ENCODE measurements at regions not wholly inside any gene's neighbourhood (a gene's known extent, or its start where the extent isn't known, plus 50 kb on each side); places are given as distances from the start of the nearest gene placed in this dataset.
A peak's percentile ranks its signal among the peaks of the same experiment; 100 is the strongest.

GRCh38 chr12:60042835-60043234 lies 447.0 kb downstream of the SLC16A7 start:
- DNase-seq (ENCODE audit: low spot score): no peak

- no peak for DNase-seq (ENCODE audit: low spot score)
Measured at GRCh38 chr12:60043236-60043635, 447.4 kb downstream of the SLC16A7 start.

GRCh38 chr12:60052483-60052882 lies 456.7 kb downstream of the SLC16A7 start:
- no peak for DNase-seq (ENCODE audit: low spot score)

- DNase-seq (ENCODE audit: low spot score): no peak
Measured at GRCh38 chr12:60059180-60059579, 463.4 kb downstream of the SLC16A7 start.

- DNase-seq (ENCODE audit: low spot score): no peak
Measured at GRCh38 chr12:60066655-60067054, 470.8 kb downstream of the SLC16A7 start.

GRCh38 chr12:60070552-60070951 lies 474.7 kb downstream of the SLC16A7 start:
- no peak for DNase-seq (ENCODE audit: low spot score)

GRCh38 chr12:60071759-60072191 lies 475.9 kb downstream of the SLC16A7 start:
- no peak for DNase-seq (ENCODE audit: low spot score)

GRCh38 chr12:60072911-60073310 lies 477.1 kb downstream of the SLC16A7 start:
- peak; percentile 12 for DNase-seq (ENCODE audit: low spot score)

- no peak for DNase-seq (ENCODE audit: low spot score)
Measured at GRCh38 chr12:60075091-60075490, 479.3 kb downstream of the SLC16A7 start.

- no peak for DNase-seq (ENCODE audit: low spot score)
Measured at GRCh38 chr12:60078026-60078425, 482.2 kb downstream of the SLC16A7 start.

- DNase-seq (ENCODE audit: low spot score): no peak
Measured at GRCh38 chr12:60093428-60093827, 497.6 kb downstream of the SLC16A7 start.

- DNase-seq (ENCODE audit: low spot score): no peak
Measured at GRCh38 chr12:60094436-60094835, 498.6 kb downstream of the SLC16A7 start.

- no peak for DNase-seq (ENCODE audit: low spot score)
Measured at GRCh38 chr12:60096727-60097126, 500.9 kb downstream of the SLC16A7 start.

GRCh38 chr12:60100160-60100559 lies 504.3 kb downstream of the SLC16A7 start:
- DNase-seq (ENCODE audit: low spot score): no peak

GRCh38 chr12:60100852-60101251 lies 505.0 kb downstream of the SLC16A7 start:
- DNase-seq (ENCODE audit: low spot score): no peak

GRCh38 chr12:60101715-60102114 lies 505.9 kb downstream of the SLC16A7 start:
- no peak for DNase-seq (ENCODE audit: low spot score)

- DNase-seq (ENCODE audit: low spot score): no peak
Measured at GRCh38 chr12:60106214-60106613, 510.4 kb downstream of the SLC16A7 start.

- no peak for DNase-seq (ENCODE audit: low spot score)
Measured at GRCh38 chr12:60107992-60108391, 512.2 kb downstream of the SLC16A7 start.

GRCh38 chr12:60112063-60112462 lies 516.2 kb downstream of the SLC16A7 start:
- no peak for DNase-seq (ENCODE audit: low spot score)

- no peak for DNase-seq (ENCODE audit: low spot score)
Measured at GRCh38 chr12:60112763-60113162, 516.9 kb downstream of the SLC16A7 start.

- DNase-seq (ENCODE audit: low spot score): no peak
Measured at GRCh38 chr12:60114169-60114568, 518.3 kb downstream of the SLC16A7 start.

GRCh38 chr12:60119327-60119726 lies 523.5 kb downstream of the SLC16A7 start:
- DNase-seq (ENCODE audit: low spot score): no peak

- no peak for DNase-seq (ENCODE audit: low spot score)
Measured at GRCh38 chr12:60120199-60120598, 524.4 kb downstream of the SLC16A7 start.

- no peak for DNase-seq (ENCODE audit: low spot score)
Measured at GRCh38 chr12:60123557-60123956, 527.7 kb downstream of the SLC16A7 start.

GRCh38 chr12:60137513-60137912 lies 541.7 kb downstream of the SLC16A7 start:
- no peak for DNase-seq (ENCODE audit: low spot score)
